ENCODE measurements at regions not wholly inside any gene's neighbourhood (a gene's known extent, or its start where the extent isn't known, plus 50 kb on each side); places are given as distances from the start of the nearest gene placed in this dataset.

DNA sequence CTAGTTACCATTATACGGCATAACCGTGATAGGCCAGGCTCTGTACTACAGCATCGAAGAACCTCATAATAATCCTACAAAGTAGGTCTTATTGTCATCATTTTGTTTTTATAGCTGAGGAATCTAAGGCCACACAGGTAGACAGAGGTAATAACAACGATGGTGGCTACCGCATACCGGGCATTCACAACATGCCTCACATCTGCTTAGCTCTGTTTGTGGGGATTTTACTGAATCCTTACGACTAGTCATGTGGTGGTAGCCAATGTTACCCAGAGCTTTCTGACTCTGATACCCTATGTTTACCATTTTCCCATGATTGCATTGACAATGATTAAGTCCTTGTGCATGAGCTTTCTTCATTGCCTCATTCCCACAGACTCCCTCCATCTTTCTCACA lies 269.4 kb downstream of the TCF7L2 start:
- DNase-seq, result no peak

GRCh38 chr10:113221756-113222168 lies 271.7 kb downstream of the TCF7L2 start:
- DNase-seq, result no peak

DNA sequence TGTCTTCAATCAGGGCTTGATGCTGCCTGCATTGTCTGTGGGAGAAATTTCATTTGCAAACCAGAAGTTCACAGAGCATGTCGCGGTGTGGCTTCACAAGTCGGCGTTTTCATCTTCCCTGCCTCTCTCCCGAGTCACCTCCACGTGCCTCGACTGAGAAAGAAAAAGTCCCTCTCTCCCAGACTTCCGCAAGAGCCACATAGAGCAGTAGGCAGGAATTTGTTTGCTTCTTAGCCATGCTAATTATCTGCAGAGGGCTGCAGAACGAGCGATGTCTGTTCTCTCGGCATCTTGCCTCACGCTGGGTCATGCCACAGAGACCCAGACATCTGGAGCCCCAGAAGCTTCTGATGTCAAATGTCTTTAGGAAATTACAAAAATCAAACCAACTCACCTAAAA lies 272.2 kb downstream of the TCF7L2 start:
- no peak for DNase-seq

DNA sequence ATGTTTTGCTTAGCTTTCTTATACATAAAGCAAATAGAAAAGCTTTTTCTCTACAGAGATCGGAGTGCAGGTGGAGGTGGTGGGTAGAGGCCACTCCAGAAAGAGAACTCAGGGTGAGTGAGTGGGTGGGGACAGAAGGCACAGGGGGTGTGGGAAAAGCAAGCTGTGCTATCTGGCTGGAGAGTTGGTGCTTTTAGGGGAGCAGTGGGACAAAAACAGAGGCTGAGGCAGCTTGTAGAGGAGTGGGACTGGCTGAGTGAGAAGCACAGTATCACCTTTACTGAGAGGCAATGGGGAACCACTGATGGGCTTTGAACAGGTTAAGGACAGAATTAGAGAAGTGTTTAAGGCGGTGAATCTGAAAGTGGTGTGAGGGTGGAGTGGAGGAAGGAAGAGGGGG lies 275.3 kb downstream of the TCF7L2 start:
- no peak for DNase-seq

DNA sequence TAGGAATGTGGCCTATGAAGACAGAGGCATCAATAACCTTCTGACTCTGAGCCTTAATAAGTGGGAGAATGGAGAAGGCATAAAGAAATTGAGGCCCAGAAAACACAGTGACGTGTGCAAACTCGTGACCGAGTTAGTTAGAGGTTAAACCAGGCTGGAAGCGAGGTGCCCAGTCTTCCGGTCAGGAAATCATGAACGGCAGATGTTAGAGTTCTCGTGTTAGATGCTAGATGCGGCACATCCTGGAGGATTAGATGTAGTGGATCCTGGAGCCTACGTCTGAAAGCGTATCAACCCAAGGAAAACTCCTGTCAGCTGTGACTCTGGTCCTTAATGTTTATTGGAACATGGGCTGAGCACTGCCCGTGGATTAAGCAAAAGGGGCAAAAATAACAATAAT lies 275.9 kb downstream of the TCF7L2 start:
- no peak for DNase-seq

DNA sequence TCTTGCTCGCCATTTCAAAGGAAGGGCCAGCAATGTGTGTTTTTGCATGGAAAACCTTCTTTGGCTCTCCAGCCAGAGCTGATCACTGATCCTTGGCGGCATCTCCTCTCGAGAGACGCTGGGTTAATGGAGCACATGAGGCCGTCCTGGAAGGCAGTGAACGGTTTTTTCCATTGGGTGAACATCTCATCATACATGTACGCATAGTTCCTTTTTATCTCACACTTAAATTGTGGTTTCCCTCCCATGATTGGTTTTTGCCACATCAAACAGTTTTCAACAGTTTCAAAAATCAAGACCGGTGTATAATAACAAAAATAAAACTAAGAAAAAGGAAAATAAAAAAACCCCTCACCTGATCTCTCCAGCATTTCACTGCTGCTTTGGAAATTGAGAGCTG lies 276.4 kb downstream of the TCF7L2 start:
- no peak for DNase-seq

DNA sequence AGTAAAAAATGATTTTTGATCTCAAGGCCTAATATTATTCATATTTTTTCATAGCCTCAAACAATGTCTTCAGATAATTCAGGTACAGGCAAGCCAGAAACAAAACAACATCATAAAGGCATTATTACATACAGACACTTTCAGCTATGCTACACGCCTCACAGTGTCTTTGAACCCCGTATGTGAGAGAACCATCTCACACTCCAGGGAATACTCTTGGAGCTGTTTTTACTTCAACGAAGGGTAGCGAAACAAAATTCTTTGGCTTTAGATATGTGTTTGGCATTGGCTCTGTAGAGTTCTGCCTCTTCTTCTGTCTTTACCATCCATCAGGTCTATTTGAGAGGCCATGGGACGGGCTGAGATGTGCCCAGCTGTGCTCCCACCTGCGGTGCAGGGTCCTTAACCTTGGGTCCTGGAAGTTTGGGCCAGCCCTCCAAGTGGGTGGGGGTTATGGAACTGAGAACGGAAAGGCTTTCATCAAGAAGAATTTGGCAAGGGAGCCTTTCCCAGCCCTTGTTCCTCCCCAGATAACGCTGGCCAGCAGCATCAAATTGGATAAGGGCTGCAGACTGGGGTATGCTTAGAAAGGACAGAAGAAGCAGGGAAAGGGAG lies 276.9 kb downstream of the TCF7L2 start:
- no peak for DNase-seq

GRCh38 chr10:113228530-113228929 lies 278.5 kb downstream of the TCF7L2 start:
- no peak for DNase-seq

GRCh38 chr10:113230011-113230610 lies 280.1 kb downstream of the TCF7L2 start:
- DNase-seq, result no peak

DNA sequence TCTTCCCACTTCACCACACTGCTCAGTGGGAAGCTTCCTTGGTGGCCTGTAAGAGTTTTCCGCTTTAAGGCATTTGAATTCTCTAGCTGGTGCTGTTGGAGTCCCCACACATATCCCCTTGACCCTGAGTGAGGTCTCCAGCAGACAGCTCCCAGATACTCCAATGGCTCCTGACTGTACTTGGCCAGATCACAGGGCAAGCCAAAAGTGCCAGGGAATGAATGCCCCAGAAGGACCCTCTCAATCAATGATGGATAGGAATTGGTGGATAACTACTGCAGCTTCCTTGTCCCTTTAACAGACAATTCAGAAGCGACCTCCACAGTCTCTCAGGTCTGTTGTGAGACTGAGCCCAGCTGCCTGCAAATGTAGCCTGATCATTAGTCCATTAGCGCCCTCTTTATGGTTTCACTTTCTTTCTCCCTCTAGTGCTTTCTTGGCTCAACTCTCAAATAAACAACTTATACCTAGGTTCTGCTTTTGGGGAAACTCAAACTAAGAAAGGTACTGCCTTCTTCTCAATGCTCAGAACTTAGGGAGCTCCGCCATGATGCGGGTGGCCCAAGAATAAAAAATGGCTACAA lies 283.0 kb downstream of the TCF7L2 start:
- no peak for DNase-seq

- no peak for DNase-seq
Observed at GRCh38 chr10:113234481-113234880, 284.4 kb downstream of the TCF7L2 start.

GRCh38 chr10:113235508-113235907 lies 285.5 kb downstream of the TCF7L2 start:
- DNase-seq, result no peak

- DNase-seq, result no peak
Observed at GRCh38 chr10:113236998-113237397, 287.0 kb downstream of the TCF7L2 start.

GRCh38 chr10:113239566-113240350 lies 289.7 kb downstream of the TCF7L2 start:
- no peak for DNase-seq

DNA sequence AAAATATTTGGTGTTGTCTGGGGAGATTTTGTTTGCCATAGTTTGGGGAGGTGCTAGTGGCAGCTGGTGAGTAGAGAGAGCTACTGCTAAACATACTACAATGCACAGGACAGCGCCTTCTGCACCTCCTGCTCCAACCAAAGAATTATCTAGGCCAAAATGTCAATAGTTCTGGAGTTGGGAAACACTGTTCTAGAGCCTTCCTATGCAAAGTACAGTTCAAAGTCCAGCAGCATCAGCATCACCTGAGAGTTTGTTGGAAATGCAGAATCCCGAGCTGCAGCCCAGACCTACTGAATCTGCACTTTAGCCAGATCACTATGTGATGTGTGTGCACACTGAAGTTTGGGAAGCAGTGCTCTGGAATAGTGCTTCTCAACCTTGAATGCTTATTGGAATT lies 290.7 kb downstream of the TCF7L2 start:
- no peak for DNase-seq

GRCh38 chr10:113241599-113242360 lies 291.7 kb downstream of the TCF7L2 start:
- no peak for DNase-seq

DNA sequence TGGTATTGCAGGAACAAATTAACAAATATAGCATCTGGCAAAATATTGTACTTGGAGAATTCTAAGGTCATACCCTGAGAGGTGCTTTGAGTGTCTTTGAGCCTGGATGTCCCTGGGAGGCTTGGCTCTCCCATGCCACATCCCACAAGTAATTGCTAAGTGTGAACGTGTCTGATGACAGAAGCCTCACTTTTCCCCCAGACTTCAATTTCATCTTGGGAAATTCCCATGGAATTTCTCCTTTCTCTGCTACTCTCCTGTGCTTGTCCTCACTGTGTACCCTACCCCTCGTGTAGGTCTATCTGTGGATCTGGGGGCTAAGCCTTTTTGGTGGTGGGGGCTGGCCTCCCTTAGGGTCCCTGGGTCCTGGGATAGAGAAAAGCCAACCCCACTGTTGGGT lies 293.3 kb downstream of the TCF7L2 start:
- DNase-seq, result no peak

DNA sequence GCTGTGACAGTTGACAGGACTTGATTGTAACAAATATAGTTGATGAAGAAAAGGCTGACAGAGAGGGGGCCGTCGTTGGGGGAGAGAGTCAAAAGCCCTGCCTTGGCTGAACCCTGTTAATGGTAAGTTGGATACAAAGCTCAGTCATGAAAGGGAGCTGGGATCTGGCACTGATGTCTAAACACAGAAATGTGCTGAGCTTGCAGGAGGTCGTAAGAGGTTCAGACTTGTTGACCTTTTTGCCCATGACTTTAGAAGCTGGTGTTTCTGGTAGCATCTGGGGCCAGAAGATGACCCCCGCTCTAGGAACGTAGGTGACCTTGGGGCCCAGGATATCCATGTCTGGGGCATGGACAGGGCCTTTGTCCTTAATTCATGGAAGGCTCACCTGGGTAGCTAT lies 294.7 kb downstream of the TCF7L2 start:
- DNase-seq, result no peak

DNA sequence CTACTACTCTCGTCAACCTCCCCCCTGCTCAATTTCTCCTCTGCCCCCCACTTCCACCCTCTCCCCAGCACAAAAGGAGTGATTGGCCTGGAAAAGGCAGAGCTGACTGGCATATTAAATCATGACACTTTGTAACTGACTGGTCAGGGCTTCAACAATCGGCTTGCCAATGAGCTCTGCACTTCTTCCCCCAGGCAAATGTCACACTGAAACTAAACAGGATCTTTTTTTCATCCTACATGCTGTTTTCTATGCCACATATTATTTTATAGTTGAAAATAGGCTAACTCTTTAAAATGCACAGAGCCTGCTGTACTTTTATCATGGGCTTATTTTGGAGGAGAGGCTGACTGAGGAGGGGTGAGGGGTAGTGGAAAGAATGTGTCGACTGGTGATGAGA lies 295.2 kb downstream of the TCF7L2 start:
- DNase-seq, result no peak

DNA sequence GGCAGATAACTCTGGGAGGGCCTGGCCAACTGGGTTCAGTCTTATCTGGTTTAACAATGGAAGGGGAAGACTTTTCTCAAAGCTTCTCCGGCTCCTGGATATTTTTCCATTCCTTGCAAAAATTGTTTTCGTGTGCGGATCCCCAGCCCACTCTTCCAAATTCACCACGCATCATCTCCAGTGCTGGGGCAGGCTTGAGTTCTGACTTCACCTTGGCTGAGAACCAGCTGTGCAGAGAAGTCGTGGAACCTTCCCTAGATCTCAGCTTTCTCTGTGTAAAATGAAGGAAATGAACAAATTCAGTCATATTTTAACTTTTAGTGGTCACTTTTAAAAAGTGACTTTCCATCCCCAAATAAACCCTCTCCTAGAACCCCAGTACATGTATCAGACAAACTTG lies 297.0 kb downstream of the TCF7L2 start:
- no peak for DNase-seq

DNA sequence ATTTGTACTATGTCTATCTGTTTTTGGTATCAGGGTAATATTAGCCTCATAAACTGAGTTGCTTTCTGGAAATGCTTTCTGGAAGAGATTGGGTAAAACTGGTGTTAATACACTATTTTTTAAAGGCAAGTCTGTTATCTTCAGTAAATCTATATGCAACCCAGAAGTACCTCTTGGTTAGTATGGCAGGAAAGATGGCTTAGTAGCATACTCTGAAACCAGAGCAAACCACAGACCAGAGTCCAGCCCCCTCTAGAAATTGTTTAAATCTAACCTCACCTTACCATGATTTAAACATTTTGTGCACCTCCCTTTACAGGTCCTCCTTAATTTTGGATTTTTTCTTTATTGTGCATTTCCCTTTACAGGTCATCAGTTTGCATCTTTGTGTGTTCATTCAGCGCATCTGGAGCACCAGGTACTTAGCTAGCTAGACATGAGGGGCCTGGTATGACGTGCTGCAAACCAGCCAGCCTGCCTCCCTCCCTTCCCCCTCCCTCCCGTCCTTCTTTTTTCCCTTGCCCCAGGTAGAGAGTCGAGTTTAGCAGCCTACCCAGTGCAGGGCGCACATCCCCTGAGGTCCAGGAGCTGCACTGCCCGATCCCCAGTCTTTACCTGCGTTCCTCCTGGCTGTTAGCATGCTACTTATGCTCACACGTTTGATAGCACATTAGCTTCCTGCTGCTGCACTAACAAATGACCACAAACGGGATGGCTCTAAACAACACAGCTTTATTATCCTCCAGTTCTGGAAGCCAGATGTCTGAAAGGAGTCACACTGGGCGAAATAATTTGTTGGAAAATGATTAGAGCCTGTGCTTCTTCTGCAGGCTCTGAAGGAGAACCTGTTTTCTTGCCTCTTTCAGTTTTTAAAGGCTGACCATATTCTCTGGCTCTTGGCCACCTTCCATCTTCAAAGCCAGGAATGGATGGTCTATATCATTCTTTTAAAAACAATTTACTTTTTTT lies 299.9 kb upstream of the HABP2 start:
- DNase-seq, result no peak
